ENCODE measurements at regions not wholly inside any gene's neighbourhood (a gene's known extent, or its start where the extent isn't known, plus 50 kb on each side); places are given as distances from the start of the nearest gene placed in this dataset.

DNA sequence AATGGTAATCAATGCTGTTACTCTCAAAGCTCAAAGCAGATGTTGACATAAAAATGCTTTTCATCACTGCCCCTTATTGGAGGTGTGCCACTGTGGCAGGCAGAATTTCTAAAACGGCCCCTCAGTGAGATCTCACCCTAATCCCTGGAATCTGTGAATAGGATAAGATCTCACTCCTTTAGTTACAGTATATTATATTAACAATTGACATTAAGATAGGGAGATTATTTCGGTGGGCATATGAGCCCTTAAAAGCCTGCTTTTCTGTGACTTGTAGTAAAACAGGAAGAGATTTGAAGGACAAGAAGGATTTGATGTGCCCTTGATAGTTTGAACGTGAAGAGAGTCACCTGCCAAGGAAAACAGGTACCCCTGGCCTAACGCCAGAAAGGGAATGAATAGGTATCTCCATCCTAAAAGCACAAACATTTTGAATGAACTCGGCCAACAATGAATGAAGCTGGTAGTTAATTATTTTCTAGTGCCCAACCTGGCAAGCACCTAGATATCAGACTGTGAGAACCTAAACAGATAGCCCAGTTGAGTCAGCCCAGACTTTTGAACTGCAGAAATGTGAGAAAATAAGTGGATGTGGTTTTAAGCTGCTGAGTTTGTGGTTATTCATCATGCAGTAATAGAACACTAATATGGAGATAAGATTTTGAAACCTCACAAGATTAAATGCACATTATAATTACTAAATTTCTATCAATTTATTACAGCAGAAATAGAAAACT, 881.6 kb downstream of the PCDH18 start:
- TF ChIP-seq, protein P1, sequence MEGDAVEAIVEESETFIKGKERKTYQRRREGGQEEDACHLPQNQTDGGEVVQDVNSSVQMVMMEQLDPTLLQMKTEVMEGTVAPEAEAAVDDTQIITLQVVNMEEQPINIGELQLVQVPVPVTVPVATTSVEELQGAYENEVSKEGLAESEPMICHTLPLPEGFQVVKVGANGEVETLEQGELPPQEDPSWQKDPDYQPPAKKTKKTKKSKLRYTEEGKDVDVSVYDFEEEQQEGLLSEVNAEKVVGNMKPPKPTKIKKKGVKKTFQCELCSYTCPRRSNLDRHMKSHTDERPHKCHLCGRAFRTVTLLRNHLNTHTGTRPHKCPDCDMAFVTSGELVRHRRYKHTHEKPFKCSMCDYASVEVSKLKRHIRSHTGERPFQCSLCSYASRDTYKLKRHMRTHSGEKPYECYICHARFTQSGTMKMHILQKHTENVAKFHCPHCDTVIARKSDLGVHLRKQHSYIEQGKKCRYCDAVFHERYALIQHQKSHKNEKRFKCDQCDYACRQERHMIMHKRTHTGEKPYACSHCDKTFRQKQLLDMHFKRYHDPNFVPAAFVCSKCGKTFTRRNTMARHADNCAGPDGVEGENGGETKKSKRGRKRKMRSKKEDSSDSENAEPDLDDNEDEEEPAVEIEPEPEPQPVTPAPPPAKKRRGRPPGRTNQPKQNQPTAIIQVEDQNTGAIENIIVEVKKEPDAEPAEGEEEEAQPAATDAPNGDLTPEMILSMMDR (IDR thresholded peaks at IDR 0.05; ENCODE audit: low read depth, low read length) = no peak
- DNase-seq (ENCODE audit: low read depth in 2 of 2) = peak; percentile 0 to 65
- no peak overlapping the region for H3K4me3 ChIP-seq (replicated peaks in 1 of 2; ENCODE audit: low read depth in 2 of 2, low read length in 2 of 2)

DNA sequence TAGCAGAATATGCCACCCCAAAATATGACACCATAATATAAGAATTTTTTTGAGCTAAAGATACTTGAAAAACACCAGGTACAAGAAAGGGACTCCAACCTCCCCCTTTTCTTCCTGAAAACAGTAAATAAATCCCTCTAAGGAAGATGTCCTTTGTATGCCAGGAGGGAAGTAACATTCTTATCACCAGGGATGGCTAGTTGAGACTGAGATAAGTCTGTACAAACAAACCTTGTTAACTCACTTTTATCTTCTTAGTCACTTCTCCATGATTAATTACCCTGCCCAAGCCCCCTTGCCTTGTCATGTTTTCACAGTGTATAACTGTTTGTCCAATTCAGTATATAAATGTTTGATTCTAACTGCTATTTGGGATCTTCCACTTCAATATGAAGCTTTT, 888.0 kb downstream of the PCDH18 start:
- no peak overlapping the region for H3K4me3 ChIP-seq (replicated peaks in 1 of 2; ENCODE audit: low read depth in 2 of 2, low read length in 2 of 2)
- no peak for DNase-seq (ENCODE audit: low read depth in 2 of 2)
- TF ChIP-seq, protein P1 (IDR thresholded peaks at IDR 0.05; ENCODE audit: low read depth, low read length) = no peak

DNA sequence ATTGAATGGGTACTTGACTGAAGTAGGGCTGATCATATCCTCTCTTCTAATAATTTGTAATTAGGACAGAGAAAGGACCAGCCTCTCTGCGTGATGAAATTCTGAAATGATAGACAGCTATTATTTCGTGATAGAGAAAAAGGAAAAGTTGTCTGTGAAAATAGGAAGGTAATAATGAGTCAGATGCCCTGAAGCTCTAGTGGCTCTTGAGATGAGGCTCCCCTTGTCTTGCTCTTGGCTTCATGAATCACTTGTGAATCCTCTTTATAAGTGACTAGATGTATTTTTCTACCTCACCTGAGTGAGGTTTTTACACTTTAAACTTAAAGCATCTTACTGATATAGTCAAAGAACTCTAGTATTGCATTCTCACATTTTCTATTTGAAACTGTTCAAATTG, 888.9 kb downstream of the PCDH18 start:
- TF ChIP-seq, protein P1 (IDR thresholded peaks at IDR 0.05; ENCODE audit: low read depth, low read length) = no peak
- H3K4me3 ChIP-seq (replicated peaks in 1 of 2; ENCODE audit: low read depth in 2 of 2, low read length in 2 of 2) = no peak overlapping the region
- DNase-seq (ENCODE audit: low read depth in 2 of 2) = no peak

DNA sequence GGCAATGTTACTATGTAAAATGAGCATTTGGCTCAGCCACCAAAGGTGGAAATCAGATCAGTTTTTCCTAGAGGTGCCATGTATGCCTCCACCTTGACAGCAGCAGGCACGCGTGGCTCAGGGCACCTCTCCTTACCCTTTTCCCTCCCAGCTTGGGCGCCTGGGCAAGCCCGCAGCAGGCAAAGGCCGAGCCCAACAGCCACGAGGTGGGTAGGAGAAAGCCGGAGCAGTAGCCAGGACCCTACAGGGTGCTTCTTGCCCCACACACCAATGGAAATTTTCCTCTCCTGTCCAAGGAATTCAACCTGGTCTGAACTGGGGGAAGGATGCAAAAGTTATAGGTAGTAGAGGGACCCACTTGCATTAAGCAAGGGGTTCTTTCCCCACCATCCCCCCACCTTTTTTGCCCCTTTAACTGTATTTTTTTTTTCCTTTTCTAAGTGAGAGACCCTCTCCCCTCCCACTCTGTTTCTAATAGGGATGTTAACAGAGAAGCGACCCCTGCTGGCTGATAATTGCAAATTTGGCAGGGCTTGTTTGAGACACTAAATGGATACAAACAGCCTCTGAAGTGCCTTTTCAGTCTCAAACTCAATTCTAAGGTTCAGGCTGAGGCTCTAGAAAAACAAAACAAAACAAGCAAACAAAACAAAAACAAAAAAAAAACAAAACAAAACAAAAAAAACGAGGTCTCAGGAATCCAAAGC, 895.1 kb downstream of the PCDH18 start:
- DNase-seq (ENCODE audit: low read depth in 2 of 2) = peak; percentile 13 to 49
- no peak overlapping the region for H3K4me3 ChIP-seq (replicated peaks in 1 of 2; ENCODE audit: low read depth in 2 of 2, low read length in 2 of 2)
- TF ChIP-seq, protein P1 (IDR thresholded peaks at IDR 0.05; ENCODE audit: low read depth, low read length) = peak; percentile 60

DNA sequence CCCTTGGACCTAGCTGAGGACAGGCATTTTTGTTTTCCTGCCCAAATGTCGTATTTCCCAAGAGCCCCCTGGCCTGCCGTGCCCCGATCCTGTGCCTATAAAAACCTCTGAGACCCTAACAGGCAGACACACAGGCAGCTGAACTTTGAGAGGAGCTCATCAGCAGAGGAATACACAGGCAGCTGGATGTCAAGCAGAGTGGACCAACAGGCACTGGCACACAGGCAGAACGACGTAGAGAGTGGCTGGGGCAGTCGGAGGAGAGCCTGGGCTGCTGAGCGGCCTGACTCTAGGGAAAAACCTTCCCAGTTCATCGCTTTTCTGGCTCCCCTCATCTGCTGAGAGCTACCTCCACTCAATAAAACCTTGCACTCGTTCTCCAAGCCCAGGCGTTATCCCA, 896.1 kb downstream of the PCDH18 start:
- DNase-seq (ENCODE audit: low read depth in 2 of 2) = no peak
- TF ChIP-seq, protein P1 (IDR thresholded peaks at IDR 0.05; ENCODE audit: low read depth, low read length) = no peak
- H3K4me3 ChIP-seq (replicated peaks in 1 of 2; ENCODE audit: low read depth in 2 of 2, low read length in 2 of 2) = no peak overlapping the region

DNA sequence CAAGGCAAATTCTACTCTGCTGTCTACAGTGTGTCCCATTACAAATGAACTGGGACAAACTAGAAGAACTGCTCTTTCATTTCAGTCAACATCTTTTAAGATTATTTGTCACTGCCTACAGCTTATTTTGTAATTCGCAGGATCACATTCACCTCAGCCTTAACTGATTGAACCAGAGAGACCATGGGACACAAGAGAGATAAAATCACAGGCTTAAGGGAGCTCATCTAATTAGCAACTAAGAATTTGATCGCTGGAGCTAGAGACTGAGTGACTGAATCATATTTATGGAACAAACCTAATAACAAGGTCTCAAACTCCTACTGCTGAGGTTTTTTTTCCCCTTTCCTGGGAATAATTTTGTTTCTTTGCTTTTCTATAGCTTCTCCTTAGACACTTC, 898.2 kb downstream of the PCDH18 start:
- no peak overlapping the region for H3K4me3 ChIP-seq (replicated peaks in 1 of 2; ENCODE audit: low read depth in 2 of 2, low read length in 2 of 2)
- TF ChIP-seq, protein P1 (IDR thresholded peaks at IDR 0.05; ENCODE audit: low read depth, low read length) = no peak
- DNase-seq (ENCODE audit: low read depth in 2 of 2) = no peak

All from cardiac fibroblast (primary cell).